ENCODE measurements at regions not wholly inside any gene's neighbourhood (a gene's known extent, or its start where the extent isn't known, plus 50 kb on each side); places are given as distances from the start of the nearest gene placed in this dataset.

DNA sequence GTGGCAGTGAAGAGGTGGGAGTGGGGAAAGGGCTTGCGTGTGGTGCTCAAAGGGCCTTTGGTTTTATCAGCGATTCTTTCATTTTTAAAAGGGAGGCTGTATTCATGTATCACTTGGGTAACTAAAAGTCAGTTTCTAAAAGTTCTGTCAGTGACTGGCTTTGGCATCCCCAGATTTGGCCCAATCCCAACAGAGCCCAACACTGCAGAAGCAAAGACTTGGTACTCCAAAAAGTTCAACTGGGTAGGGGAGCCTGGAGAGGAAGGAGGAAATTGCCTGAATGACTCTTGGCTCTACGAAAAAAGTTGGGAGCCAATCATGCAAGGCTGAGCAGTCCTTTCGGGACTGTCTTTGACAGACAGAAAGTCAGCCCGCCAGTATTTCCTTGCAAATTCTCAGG is 54.5 kb upstream of the COL13A1 start:
- no peaks in the 10 kb centered on the region for H3K9me3 ChIP-seq
- peak overlapping the region in 1 of 2 donors; percentile 15 for H3K27ac ChIP-seq
- H3K36me3 ChIP-seq: no peaks in the 10 kb centered on the region
- intact Hi-C loops (cut with DNase I): no loop called here
- DNase-seq (ENCODE audit: low spot score in 2 of 2): no peak
- peaks cover 0 to 9% of the 10 kb centered on the region in 2 donors for H3K4me1 ChIP-seq
- H3K27me3 ChIP-seq: no peaks in the 10 kb centered on the region
- TF ChIP-seq, protein P1, sequence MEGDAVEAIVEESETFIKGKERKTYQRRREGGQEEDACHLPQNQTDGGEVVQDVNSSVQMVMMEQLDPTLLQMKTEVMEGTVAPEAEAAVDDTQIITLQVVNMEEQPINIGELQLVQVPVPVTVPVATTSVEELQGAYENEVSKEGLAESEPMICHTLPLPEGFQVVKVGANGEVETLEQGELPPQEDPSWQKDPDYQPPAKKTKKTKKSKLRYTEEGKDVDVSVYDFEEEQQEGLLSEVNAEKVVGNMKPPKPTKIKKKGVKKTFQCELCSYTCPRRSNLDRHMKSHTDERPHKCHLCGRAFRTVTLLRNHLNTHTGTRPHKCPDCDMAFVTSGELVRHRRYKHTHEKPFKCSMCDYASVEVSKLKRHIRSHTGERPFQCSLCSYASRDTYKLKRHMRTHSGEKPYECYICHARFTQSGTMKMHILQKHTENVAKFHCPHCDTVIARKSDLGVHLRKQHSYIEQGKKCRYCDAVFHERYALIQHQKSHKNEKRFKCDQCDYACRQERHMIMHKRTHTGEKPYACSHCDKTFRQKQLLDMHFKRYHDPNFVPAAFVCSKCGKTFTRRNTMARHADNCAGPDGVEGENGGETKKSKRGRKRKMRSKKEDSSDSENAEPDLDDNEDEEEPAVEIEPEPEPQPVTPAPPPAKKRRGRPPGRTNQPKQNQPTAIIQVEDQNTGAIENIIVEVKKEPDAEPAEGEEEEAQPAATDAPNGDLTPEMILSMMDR (IDR thresholded peaks at IDR 0.05): no peak
- H3K4me3 ChIP-seq: no peak overlapping the region

DNA sequence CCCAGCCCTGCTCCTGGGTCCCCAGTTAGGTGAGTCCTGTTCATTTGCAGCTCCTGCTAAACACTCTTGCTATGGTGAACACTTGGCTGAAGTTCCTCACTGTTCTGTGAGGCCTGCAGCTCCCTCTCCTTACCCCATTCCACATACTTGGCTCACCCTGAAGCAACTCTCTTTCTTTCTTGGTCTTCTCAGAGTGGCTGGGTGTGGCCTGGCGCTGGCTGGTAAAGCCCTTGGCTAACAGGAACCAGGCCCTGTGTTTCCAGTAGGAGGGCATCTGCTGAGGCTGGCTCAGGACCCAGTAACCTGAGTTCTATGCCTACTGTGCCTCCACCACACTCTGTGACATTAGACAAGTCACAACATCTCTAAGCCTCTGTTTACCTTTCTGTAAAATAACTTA is 53.1 kb upstream of the COL13A1 start:
- intact Hi-C loops (cut with DNase I): no loop called here
- Histone ChIP-seq H3K36me3 (no peaks in the 10 kb centered on the region), H3K4me3 (no peak overlapping the region), H3K4me1 (peaks cover 0 to 9% of the 10 kb centered on the region in 2 donors), H3K27me3 (no peaks in the 10 kb centered on the region), H3K27ac (peak overlapping the region in 1 of 2 donors; percentile 19), H3K9me3 (no peaks in the 10 kb centered on the region)
- no peak for DNase-seq (ENCODE audit: low spot score in 2 of 2)
- TF ChIP-seq, protein P1 (IDR thresholded peaks at IDR 0.05): no peak

DNA sequence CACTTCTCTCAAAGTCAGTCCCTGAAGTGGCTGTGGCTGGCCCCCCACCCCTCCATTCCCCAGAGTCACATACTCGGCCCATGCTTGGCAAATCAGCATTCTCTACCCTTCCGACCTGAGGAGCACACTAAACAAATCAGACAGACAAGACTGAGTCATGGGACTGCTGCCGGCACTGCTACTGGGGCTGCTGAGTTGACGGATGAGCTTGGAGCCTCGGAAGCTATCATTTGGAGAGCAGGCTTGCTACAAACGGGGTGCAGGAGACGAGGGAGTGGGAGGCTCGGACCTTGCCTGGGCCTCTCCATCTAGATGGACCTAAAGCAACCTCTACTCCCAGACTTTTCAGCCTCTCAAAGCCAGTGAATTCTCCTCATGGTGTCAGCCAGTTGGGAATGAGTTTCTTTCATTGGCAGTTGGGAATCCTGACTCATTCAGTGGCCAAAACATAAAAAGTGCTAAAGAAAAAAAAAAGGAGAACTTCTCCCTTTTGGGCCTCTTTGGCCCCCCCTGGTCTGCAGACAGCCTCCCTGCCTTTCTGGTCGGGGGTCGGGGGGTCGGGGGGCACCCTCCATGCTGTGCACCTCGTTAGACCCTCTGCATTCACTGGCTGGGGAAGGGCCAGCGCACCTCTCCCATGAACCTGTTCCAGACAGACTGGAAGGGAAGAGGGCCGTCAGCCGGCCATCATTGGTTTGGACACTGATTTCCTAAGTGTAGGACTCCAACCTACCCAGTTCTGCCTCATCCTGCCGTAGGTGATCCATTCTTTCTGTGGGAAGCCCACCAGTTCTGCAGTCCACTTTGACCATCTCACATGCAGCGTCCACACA is 52.3 kb upstream of the COL13A1 start:
- Histone ChIP-seq H3K9me3 (no peaks in the 10 kb centered on the region), H3K4me3 (no peak overlapping the region), H3K36me3 (no peaks in the 10 kb centered on the region), H3K27ac (peak overlapping the region in 1 of 2 donors; percentile 19), H3K4me1 (peaks cover 0 to 9% of the 10 kb centered on the region in 2 donors), H3K27me3 (no peaks in the 10 kb centered on the region)
- TF ChIP-seq, protein P1 (IDR thresholded peaks at IDR 0.05): no peak
- intact Hi-C loops (cut with DNase I): no loop called here
- no peak for DNase-seq (ENCODE audit: low spot score in 2 of 2)

DNA sequence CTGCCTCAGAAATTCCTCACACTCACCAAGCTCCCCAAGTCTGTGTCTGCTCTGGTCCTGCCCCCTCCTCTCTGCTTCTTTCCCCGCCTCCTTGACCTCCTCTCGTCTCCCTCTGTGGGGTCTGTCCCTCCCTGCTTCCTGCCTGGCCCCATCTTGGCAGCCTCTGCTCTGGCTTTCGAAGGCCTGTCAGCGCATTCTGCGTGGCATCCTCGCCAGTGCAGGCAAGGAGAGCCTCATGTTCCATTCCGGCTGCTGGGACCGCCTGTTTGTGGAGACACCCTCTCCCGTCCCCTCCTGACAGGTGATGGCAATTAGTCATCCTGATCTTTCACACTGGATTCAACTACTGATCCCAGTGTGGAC is 51.7 kb upstream of the COL13A1 start:
- Histone ChIP-seq H3K4me3 (no peak overlapping the region), H3K9me3 (no peaks in the 10 kb centered on the region), H3K27me3 (no peaks in the 10 kb centered on the region), H3K27ac (no peak overlapping the region), H3K4me1 (peaks cover 0 to 9% of the 10 kb centered on the region in 2 donors), H3K36me3 (no peaks in the 10 kb centered on the region)
- DNase-seq (ENCODE audit: low spot score in 2 of 2): no peak
- TF ChIP-seq, protein P1 (IDR thresholded peaks at IDR 0.05): no peak
- intact Hi-C loops (cut with DNase I): no loop called here

DNA sequence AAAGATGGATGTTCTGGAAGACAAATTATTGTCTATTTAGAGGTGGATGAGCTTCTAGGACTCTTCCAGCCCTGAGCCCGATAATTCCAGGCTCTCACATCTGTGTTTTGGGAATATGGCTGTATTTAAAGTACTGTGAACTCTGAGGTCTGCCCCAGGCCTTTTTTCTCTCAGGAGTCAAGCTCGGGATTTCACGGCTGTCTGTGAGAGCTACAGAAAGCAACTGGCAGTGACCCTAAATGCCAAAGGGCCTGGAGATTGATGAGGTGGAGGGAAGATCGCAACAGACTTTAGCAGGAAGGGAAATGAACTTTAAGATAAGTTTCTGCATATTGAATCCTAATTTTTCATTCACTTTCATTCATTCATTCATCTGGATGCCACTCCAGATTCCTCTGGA is 51.0 kb upstream of the COL13A1 start:
- no peaks in the 10 kb centered on the region for H3K9me3 ChIP-seq
- no peaks in the 10 kb centered on the region for H3K27me3 ChIP-seq
- intact Hi-C loops (cut with DNase I): no loop called here
- no peak overlapping the region for H3K27ac ChIP-seq
- TF ChIP-seq, protein P1 (IDR thresholded peaks at IDR 0.05): no peak
- H3K4me3 ChIP-seq: no peak overlapping the region
- DNase-seq (ENCODE audit: low spot score in 2 of 2): no peak
- H3K4me1 ChIP-seq: peaks cover 0 to 9% of the 10 kb centered on the region in 2 donors
- H3K36me3 ChIP-seq: no peaks in the 10 kb centered on the region
